ENCODE measurements at regions not wholly inside any gene's neighbourhood (a gene's known extent, or its start where the extent isn't known, plus 50 kb on each side); places are given as distances from the start of the nearest gene placed in this dataset.
"Not testable (repeated sequence)": the region's sequence is repeated elsewhere in the genome, so short reads cannot be mapped to it uniquely, and the experiment has no call there.

- no peak for ATAC-seq
Observed at GRCh38 chr5:108528655-108529054, 146.8 kb upstream of the FBXL17 start.

GRCh38 chr5:108524564-108524963 lies 142.7 kb upstream of the FBXL17 start:
- ATAC-seq: no peak

- ATAC-seq: no peak
Observed at GRCh38 chr5:108523360-108523759, 141.5 kb upstream of the FBXL17 start.

- peak in 1 of 2 donors; percentile 51 for ATAC-seq
Observed at GRCh38 chr5:108521841-108522506, 140.1 kb upstream of the FBXL17 start.

- no peak for ATAC-seq
Observed at GRCh38 chr5:108521011-108521700, 139.3 kb upstream of the FBXL17 start.

GRCh38 chr5:108516785-108517184 lies 134.9 kb upstream of the FBXL17 start:
- ATAC-seq: no peak

- ATAC-seq: no peak
Observed at GRCh38 chr5:108515517-108516105, 133.7 kb upstream of the FBXL17 start.

- ATAC-seq: no peak
Observed at GRCh38 chr5:108508979-108509378, 127.1 kb upstream of the FBXL17 start.

- ATAC-seq: no peak
Observed at GRCh38 chr5:108507631-108508030, 125.7 kb upstream of the FBXL17 start.

- no peak for ATAC-seq
Observed at GRCh38 chr5:108505608-108506007, 123.7 kb upstream of the FBXL17 start.

- no peak for ATAC-seq
Observed at GRCh38 chr5:108504974-108505373, 123.1 kb upstream of the FBXL17 start.

- no peak for ATAC-seq
Observed at GRCh38 chr5:108503986-108504385, 122.1 kb upstream of the FBXL17 start.

GRCh38 chr5:108495615-108496014 lies 113.7 kb upstream of the FBXL17 start:
- ATAC-seq: not testable (repeated sequence)

- no peak for ATAC-seq
Observed at GRCh38 chr5:108487951-108488350, 106.1 kb upstream of the FBXL17 start.

GRCh38 chr5:108484035-108484434 lies 102.1 kb upstream of the FBXL17 start:
- ATAC-seq: no peak

- no peak for ATAC-seq
Observed at GRCh38 chr5:108481355-108481931, 99.5 kb upstream of the FBXL17 start.

GRCh38 chr5:108472237-108472636 lies 90.3 kb upstream of the FBXL17 start:
- ATAC-seq: no peak

GRCh38 chr5:108467563-108467962 lies 85.7 kb upstream of the FBXL17 start:
- ATAC-seq: no peak

GRCh38 chr5:108461628-108462367 lies 79.9 kb upstream of the FBXL17 start:
- no peak for ATAC-seq

GRCh38 chr5:108459769-108460168 lies 77.9 kb upstream of the FBXL17 start:
- ATAC-seq: no peak

GRCh38 chr5:108451269-108451668 lies 69.4 kb upstream of the FBXL17 start:
- ATAC-seq: no peak

- not testable (repeated sequence) for ATAC-seq
Observed at GRCh38 chr5:108444130-108444529, 62.2 kb upstream of the FBXL17 start.

GRCh38 chr5:108442063-108442651 lies 60.3 kb upstream of the FBXL17 start:
- not testable (repeated sequence) for ATAC-seq

All from activated CD4-positive, CD25-positive, alpha-beta regulatory T cell treated with anti-CD3 and anti-CD28 coated beads, Interleukin-2, amount 50 U/mL, for 24 hours (primary cell).